Mesenchymal stem cell (in vitro differentiated cells and primary cell): ENCODE measurements at regions not wholly inside any gene's neighbourhood (a gene's known extent, or its start where the extent isn't known, plus 50 kb on each side); places are given as distances from the start of the nearest gene placed in this dataset.

Experiments used
- DNase-seq: peaks from one replicate; pipeline ENCODE4 v3.0.0-alpha.2; 2013
- H2AFZ ChIP-seq: one replicate; pipeline ENCODE4 v1.6.1; 2013; ENCODE audit warnings: low read depth, mild to moderate bottlenecking, control low read depth, inconsistent platforms, low read length, moderate library complexity
- H2AK5ac ChIP-seq: 2 replicates; pipeline ENCODE4 v1.6.1; 2013; ENCODE audit warnings: low read length, moderate library complexity, mild to moderate bottlenecking, inconsistent platforms; ENCODE audit not compliant: severe bottlenecking
- H2BK120ac ChIP-seq: one replicate; pipeline ENCODE4 v1.6.1; 2013; ENCODE audit warnings: low read depth, mild to moderate bottlenecking, inconsistent platforms, low read length, moderate library complexity
- H2BK12ac ChIP-seq, 2 experiments: one replicate each; pipeline ENCODE4 v1.6.1; 2013; ENCODE audit warnings: inconsistent platforms in 2 of 2, low read length in 2 of 2, mild to moderate bottlenecking in 2 of 2, moderate library complexity in 2 of 2, control low read depth in 1 of 2
- H2BK15ac ChIP-seq: one replicate; pipeline ENCODE4 v1.6.1; 2013; ENCODE audit warnings: mild to moderate bottlenecking, low read depth, inconsistent platforms; ENCODE audit not compliant: poor library complexity, severe bottlenecking
- H2BK5ac ChIP-seq: 2 replicates; pipeline ENCODE4 v1.6.1; 2013; ENCODE audit warnings: low read depth, mild to moderate bottlenecking, low read length, control low read depth, inconsistent platforms; ENCODE audit not compliant: poor library complexity, severe bottlenecking
- H3K14ac ChIP-seq, 2 experiments: one replicate each; pipeline ENCODE4 v1.6.1; 2013; ENCODE audit warnings: inconsistent platforms in 2 of 2, low read length in 2 of 2, control low read depth in 1 of 2, mild to moderate bottlenecking in 1 of 2, moderate library complexity in 1 of 2
- H3K18ac ChIP-seq, 2 experiments: one replicate each; pipeline ENCODE4 v1.6.1; 2013; ENCODE audit warnings: inconsistent platforms in 2 of 2, low read length in 2 of 2, control low read depth in 1 of 2, low read depth in 1 of 2, mild to moderate bottlenecking in 1 of 2
- H3K23ac ChIP-seq, 2 experiments: one replicate each; pipeline ENCODE4 v1.6.1; 2013; ENCODE audit warnings: inconsistent platforms in 2 of 2, low read length in 2 of 2, mild to moderate bottlenecking in 2 of 2, moderate library complexity in 2 of 2, control low read depth in 1 of 2
- H3K27ac ChIP-seq: 2 replicates; pipeline ENCODE4 v1.5.1; 2013; ENCODE audit warnings: mild to moderate bottlenecking, moderate library complexity, low read length, control low read depth, inconsistent platforms; ENCODE audit not compliant: poor library complexity, severe bottlenecking
- H3K27me3 ChIP-seq, 2 experiments: 2 replicates each; pipeline versions ENCODE4 v1.6.1 to v1.7.0; 2013; ENCODE audit warnings: low read length in 2 of 2, mild to moderate bottlenecking in 2 of 2, moderate library complexity in 2 of 2, control low read depth in 1 of 2, inconsistent platforms in 1 of 2; ENCODE audit not compliant: control insufficient read depth in 1 of 2, insufficient read depth in 1 of 2
- H3K36me3 ChIP-seq, 2 experiments: 2 replicates each; pipeline versions ENCODE4 v1.6.1 to v1.7.0; 2013; ENCODE audit warnings: low read length in 2 of 2, control low read depth in 1 of 2, inconsistent platforms in 1 of 2, low read depth in 1 of 2, mild to moderate bottlenecking in 1 of 2; ENCODE audit not compliant: insufficient read depth in 2 of 2, control insufficient read depth in 1 of 2
- H3K4ac ChIP-seq, 2 experiments: one replicate each; pipeline ENCODE4 v1.6.1; 2013; ENCODE audit warnings: inconsistent platforms in 2 of 2, low read length in 2 of 2, mild to moderate bottlenecking in 2 of 2, moderate library complexity in 2 of 2, control low read depth in 1 of 2, low read depth in 1 of 2
- H3K4me1 ChIP-seq: 2 replicates; pipeline ENCODE4 v1.6.1; 2013; ENCODE audit warnings: low read depth, low read length, control low read depth; ENCODE audit not compliant: control insufficient read depth, insufficient read depth
- H3K4me2 ChIP-seq: 2 replicates; pipeline ENCODE4 v1.6.1; 2013; ENCODE audit warnings: low read length, mild to moderate bottlenecking, inconsistent platforms; ENCODE audit not compliant: poor library complexity, severe bottlenecking
- H3K4me3 ChIP-seq, 2 experiments: 2 replicates each; pipeline versions ENCODE4 v1.5.1 to v1.7.0; 2013; ENCODE audit warnings: low read length in 2 of 2, mild to moderate bottlenecking in 2 of 2, control low read depth in 1 of 2, low read depth in 1 of 2; ENCODE audit not compliant: insufficient read depth in 1 of 2
- H3K79me1 ChIP-seq: replicated peaks from 2 replicates; pipeline ENCODE4 v1.6.1; 2013; ENCODE audit warnings: mild to moderate bottlenecking, control low read depth, low read length, inconsistent platforms; ENCODE audit not compliant: poor library complexity, severe bottlenecking
- H3K9ac ChIP-seq: 2 replicates; pipeline ENCODE4 v1.7.0; 2013; ENCODE audit warnings: mild to moderate bottlenecking, low read length, moderate library complexity
- H3K9me3 ChIP-seq: 2 replicates; pipeline ENCODE4 v1.7.0; 2013; ENCODE audit warnings: mild to moderate bottlenecking, low read length; ENCODE audit not compliant: control insufficient read depth
- H4K8ac ChIP-seq: one replicate; pipeline ENCODE4 v1.6.1; 2013; ENCODE audit warnings: inconsistent platforms, mild to moderate bottlenecking, low read length, moderate library complexity
- H4K91ac ChIP-seq: one replicate; pipeline ENCODE4 v1.6.1; 2013; ENCODE audit warnings: mild to moderate bottlenecking, low read length, inconsistent platforms
- WGBS: methylation state at CpG from one replicate; pipeline ENCODE4 v1.1.7; 2013; ENCODE audit warnings: mixed read lengths; 5-methylcytosine and 5-hydroxymethylcytosine counted together

DNA sequence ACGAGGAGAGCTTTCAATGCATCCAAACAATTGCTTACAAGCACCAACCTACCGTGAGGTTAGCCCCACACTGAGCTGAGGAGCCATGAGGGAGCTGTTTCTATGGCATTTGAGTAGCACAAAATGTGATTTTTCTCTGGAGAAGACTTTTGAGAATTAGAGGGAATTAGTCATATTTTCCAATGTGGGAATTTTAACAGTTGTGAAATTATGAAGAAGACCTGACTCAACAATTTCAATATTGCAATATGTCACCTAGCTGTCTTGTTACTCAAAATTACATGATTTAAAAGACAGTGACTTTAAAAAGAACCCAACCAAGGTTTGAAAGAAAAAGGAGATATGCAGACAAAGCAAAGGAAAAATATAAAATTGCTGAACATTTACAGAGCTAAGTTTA is 62.6 kb upstream of the LY86 start:
- H3K23ac ChIP-seq, result no peak overlapping the region
- no peak overlapping the region for H3K4me3 ChIP-seq
- H3K4me2 ChIP-seq, result no peak overlapping the region
- peaks cover 4% of the 10 kb centered on the region for H3K9me3 ChIP-seq
- H3K4me1 ChIP-seq, result no peaks in the 10 kb centered on the region
- no peak overlapping the region for H2BK120ac ChIP-seq
- H2BK12ac ChIP-seq, result no peak overlapping the region
- no peak overlapping the region for H4K8ac ChIP-seq
- H2BK15ac ChIP-seq, result no peak overlapping the region
- H3K27me3 ChIP-seq, result peaks cover 0 to 30% of the 10 kb centered on the region in 2 experiments
- H3K4ac ChIP-seq, result no peak overlapping the region
- no peak overlapping the region for H3K18ac ChIP-seq
- H3K9ac ChIP-seq, result no peak overlapping the region
- H2AFZ ChIP-seq, result no peak overlapping the region
- no peaks in the 10 kb centered on the region for H3K36me3 ChIP-seq
- no peaks in the 10 kb centered on the region for H3K79me1 ChIP-seq
- DNase-seq, result no peak
- WGBS, result 100% methylated on average over 1 of the region's 2 CpGs
- no peak overlapping the region for H2AK5ac ChIP-seq
- H3K14ac ChIP-seq, result no peak overlapping the region
- H2BK5ac ChIP-seq, result no peak overlapping the region
- H3K27ac ChIP-seq, result no peak overlapping the region
- H4K91ac ChIP-seq, result no peak overlapping the region

GRCh38 chr6:6529275-6529674 is 59.2 kb upstream of the LY86 start:
- no peak overlapping the region for H2BK120ac ChIP-seq
- H2BK12ac ChIP-seq, result no peak overlapping the region
- H2AFZ ChIP-seq, result no peak overlapping the region
- H3K79me1 ChIP-seq, result no peaks in the 10 kb centered on the region
- H3K14ac ChIP-seq, result no peak overlapping the region
- no peak overlapping the region for H3K23ac ChIP-seq
- DNase-seq, result no peak
- H3K4me2 ChIP-seq, result no peak overlapping the region
- H3K27ac ChIP-seq, result no peak overlapping the region
- H3K4ac ChIP-seq, result no peak overlapping the region
- H3K9ac ChIP-seq, result no peak overlapping the region
- H4K8ac ChIP-seq, result no peak overlapping the region
- no peak overlapping the region for H2AK5ac ChIP-seq
- H2BK5ac ChIP-seq, result no peak overlapping the region
- no peaks in the 10 kb centered on the region for H3K36me3 ChIP-seq
- no peaks in the 10 kb centered on the region for H3K4me1 ChIP-seq
- H4K91ac ChIP-seq, result no peak overlapping the region
- H3K4me3 ChIP-seq, result no peak overlapping the region
- H3K27me3 ChIP-seq, result peaks cover 0 to 19% of the 10 kb centered on the region in 2 experiments
- H3K9me3 ChIP-seq, result peaks cover 4% of the 10 kb centered on the region
- H2BK15ac ChIP-seq, result no peak overlapping the region
- 96% methylated on average over 2 of the region's 3 CpGs for WGBS
- no peak overlapping the region for H3K18ac ChIP-seq

DNA sequence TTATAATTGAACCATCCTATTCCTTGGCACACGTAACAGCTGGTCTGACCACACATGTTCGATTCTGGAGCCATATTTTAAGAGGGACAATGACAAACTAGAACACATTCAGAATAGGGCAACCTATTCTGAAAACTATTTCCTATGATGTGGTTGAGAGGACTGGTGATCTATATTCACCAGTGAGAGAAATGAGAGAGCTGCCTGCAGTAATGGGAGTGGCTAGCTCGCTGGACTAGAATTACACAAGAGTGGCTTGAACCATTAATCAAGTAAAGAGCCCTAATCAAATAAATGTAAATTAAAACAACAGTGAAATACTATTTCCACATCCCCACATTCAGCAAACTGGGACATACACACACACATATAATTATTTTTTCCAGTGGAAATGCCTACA is 55.3 kb upstream of the LY86 start:
- Histone ChIP-seq H3K4ac (no peak overlapping the region), H3K36me3 (no peaks in the 10 kb centered on the region), H3K9ac (no peak overlapping the region), H2AFZ (no peak overlapping the region), H3K9me3 (peaks cover 4% of the 10 kb centered on the region), H3K23ac (no peak overlapping the region), H3K79me1 (no peaks in the 10 kb centered on the region), H2BK12ac (no peak overlapping the region), H3K4me1 (no peaks in the 10 kb centered on the region), H2BK15ac (no peak overlapping the region), H3K18ac (no peak overlapping the region), H3K27ac (no peak overlapping the region), H4K91ac (no peak overlapping the region), H3K4me2 (no peak overlapping the region), H3K27me3 (peaks cover 0 to 6% of the 10 kb centered on the region in 2 experiments), H2BK120ac (no peak overlapping the region), H2BK5ac (no peak overlapping the region), H2AK5ac (no peak overlapping the region), H4K8ac (no peak overlapping the region), H3K4me3 (no peak overlapping the region), H3K14ac (no peak overlapping the region)
- no peak for DNase-seq
- 51% methylated on average over 2 of the region's 3 CpGs for WGBS

GRCh38 chr6:6534399-6534798 is 54.1 kb upstream of the LY86 start:
- no peak overlapping the region for H2AK5ac ChIP-seq
- no peak overlapping the region for H3K4me3 ChIP-seq
- H3K4me1 ChIP-seq, result no peaks in the 10 kb centered on the region
- no peak overlapping the region for H2AFZ ChIP-seq
- WGBS, result 89% methylated on average over 16 of the region's 16 CpGs
- H3K79me1 ChIP-seq, result no peaks in the 10 kb centered on the region
- H2BK5ac ChIP-seq, result no peak overlapping the region
- H3K4me2 ChIP-seq, result no peak overlapping the region
- no peak overlapping the region for H3K27ac ChIP-seq
- no peak overlapping the region for H3K9ac ChIP-seq
- H3K18ac ChIP-seq, result no peak overlapping the region
- H3K27me3 ChIP-seq, result peaks cover 0 to 14% of the 10 kb centered on the region in 2 experiments
- H3K36me3 ChIP-seq, result no peaks in the 10 kb centered on the region
- no peak overlapping the region for H2BK15ac ChIP-seq
- H3K9me3 ChIP-seq, result peaks cover 4% of the 10 kb centered on the region
- no peak overlapping the region for H3K4ac ChIP-seq
- H2BK12ac ChIP-seq, result no peak overlapping the region
- no peak overlapping the region for H4K8ac ChIP-seq
- H2BK120ac ChIP-seq, result no peak overlapping the region
- no peak overlapping the region for H3K14ac ChIP-seq
- H3K23ac ChIP-seq, result no peak overlapping the region
- no peak for DNase-seq
- no peak overlapping the region for H4K91ac ChIP-seq
